Tongue (tissue), 1 donor: ENCODE measurements at regions not wholly inside any gene's neighbourhood (a gene's known extent, or its start where the extent isn't known, plus 50 kb on each side); places are given as distances from the start of the nearest gene placed in this dataset.
"Not testable (repeated sequence)": the region's sequence is repeated elsewhere in the genome, so short reads cannot be mapped to it uniquely, and the experiment has no call there.

ENCODE experiments used
- DNase-seq: peaks from one replicate; pipeline ENCODE4 v3.0.0-alpha.2; 2015

GRCh38 chr3:176172492-176172891, 1024.8 kb downstream of the TBL1XR1 start:
- no peak for DNase-seq

- DNase-seq: peak; percentile 50
These were observed 1030.0 kb downstream of the TBL1XR1 start for GRCh38 chr3:176167272-176167671.

GRCh38 chr3:176160997-176161396, 1036.3 kb downstream of the TBL1XR1 start:
- no peak for DNase-seq

- no peak for DNase-seq
These were observed 1037.5 kb downstream of the TBL1XR1 start for GRCh38 chr3:176159796-176160195.

GRCh38 chr3:176155012-176155411, 1042.3 kb downstream of the TBL1XR1 start:
- no peak for DNase-seq

DNA sequence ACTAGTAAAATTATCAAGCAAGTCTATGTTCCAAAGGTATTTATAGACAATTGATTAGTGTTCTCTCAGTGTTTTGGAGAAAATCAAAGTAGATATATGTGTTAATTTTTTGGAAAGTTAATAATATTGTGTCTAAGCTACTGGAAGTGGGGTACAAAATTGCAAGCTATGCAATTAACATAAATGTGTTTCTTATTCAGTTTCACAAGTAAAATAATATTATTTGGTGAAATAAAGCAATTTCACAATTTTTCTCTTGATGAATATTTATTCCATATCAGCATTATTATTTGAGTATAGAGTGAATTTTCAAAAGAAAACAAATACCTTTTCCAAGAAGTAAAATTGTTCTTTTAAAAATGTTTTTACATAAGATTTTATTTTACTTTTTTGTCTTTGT, 1047.7 kb downstream of the TBL1XR1 start:
- DNase-seq: no peak

DNA sequence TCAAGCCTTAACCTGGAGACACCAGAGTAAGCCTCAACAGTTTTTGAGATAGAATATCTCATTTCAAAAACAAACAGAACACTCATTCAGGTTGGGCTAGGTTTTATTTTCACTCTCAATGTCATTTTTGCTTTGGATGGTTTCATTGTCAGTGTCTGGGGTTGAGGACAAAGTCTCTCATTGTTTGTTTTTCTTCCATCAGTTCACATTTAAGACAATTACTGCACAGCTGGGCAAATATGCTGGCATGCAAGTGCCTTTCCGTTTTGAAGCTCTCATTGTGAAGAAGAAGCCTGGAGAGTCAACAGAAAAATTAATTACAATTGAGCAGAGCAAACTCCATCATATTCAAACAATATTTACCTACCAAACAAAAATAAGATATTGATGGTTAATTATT, 1050.0 kb downstream of the TBL1XR1 start:
- DNase-seq: peak; percentile 30

DNA sequence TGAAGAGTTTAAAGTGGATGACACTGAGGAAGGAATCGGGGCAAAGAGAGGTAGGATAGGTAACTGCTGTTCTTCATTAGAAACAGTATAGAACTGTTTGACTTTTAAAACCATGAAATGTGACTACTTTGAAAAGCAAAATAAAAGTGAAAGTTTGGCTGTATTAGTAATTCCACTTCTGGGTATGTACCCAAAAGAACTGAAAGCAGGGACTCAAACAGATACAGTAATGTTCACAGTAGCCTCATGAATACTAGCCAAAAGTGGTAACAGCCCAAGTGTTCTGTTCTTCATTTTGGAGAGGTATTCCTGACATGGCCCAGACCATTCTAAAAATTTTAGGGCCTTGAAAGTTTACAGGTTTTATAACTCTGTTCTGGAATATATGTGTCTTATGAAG, 1055.4 kb downstream of the TBL1XR1 start:
- no peak for DNase-seq

DNA sequence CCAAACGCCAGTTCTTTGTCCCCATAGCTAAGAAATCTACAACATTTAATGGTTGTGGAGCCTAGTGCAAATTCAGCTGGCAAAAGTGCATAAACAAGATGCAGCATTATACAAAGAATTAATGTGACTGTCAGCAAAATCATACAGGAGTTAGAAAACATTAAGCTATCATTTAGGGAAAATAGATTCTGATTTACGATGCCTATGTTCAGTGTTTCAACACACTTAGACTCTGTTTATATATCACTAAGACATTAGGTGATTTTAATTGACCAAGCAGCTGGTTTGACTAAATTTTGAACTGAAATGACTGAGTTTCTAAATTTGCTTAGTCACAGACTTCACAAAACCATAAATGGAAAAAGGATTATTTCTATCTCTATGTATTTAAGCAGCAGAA, 1076.8 kb downstream of the TBL1XR1 start:
- DNase-seq: no peak

GRCh38 chr3:176119826-176120225, 1077.5 kb downstream of the TBL1XR1 start:
- DNase-seq: no peak

DNA sequence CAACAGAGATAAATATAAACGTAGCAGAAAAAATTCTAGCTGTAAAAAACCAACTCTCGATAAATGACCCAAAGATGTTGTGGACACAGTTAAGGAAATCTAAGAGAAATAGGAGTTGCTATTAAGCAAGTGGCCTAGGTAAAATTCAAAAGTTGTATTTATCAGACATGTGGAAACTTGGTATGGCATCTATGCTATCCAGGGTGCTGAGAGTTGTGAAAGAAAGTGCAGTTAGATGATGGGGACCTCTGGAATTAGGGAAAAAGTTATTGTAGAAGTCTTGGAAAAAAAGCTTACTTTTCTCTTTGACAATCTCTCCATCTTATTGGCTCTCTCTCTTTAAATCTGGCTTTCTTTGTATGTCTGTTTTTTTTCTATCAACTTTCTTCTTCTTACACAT, 1090.9 kb downstream of the TBL1XR1 start:
- peak; percentile 2 for DNase-seq

DNA sequence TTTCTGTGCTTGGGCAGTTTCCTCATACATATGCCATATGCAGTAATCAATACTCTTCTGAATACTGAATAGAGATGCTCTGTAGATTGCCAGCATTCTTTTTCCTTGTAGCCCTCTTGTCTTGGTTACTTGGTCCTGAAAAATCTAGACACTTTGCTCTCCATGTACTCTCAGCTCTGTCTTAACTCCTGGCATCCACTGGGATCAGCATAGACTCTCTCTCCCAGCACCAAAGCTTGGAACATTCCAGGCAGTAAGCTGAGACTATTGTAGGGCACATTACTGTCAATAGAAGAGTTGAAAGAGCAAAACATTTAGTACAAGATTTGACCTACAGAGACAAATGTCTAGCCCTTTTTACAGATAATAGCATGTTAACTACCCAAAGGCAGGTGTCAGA, 1100.3 kb downstream of the TBL1XR1 start:
- DNase-seq: no peak

DNA sequence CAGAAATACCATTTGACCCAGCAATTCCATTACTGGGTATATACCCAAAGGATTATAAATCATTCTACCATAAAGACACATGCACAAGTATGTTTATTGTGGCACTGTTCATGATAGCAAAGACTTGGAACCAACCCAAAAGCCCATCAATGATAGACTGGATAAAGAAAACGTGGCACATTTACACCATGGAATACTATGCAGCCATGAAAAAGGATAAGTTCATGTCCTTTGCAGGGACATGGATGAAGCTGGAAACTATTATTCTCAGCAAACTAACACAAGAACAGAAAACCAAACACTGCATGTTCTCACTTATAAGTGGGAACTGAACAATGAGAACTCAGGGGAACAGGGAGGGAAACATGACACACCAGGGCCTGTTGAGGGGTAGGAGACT, 1103.4 kb downstream of the TBL1XR1 start:
- not testable (repeated sequence) for DNase-seq

DNA sequence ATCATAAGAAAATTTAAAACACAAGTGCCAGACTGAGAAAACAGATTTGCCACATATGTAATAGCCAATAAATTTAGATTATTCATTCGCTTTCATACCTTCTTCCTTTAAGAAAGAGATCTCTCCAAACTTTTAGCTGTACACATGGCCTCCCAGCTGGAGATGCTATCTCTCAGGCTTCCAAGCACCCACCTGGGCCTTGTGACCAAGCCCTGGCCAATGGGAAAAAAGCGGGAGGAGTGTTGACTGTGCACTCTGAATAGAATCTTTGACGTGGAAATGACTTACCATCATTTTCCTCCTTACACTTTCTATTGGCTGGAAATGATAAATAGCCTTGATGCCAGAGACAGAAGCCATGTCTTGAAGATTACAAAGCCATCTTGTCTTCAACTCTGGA, 1106.6 kb downstream of the TBL1XR1 start:
- DNase-seq: no peak

DNA sequence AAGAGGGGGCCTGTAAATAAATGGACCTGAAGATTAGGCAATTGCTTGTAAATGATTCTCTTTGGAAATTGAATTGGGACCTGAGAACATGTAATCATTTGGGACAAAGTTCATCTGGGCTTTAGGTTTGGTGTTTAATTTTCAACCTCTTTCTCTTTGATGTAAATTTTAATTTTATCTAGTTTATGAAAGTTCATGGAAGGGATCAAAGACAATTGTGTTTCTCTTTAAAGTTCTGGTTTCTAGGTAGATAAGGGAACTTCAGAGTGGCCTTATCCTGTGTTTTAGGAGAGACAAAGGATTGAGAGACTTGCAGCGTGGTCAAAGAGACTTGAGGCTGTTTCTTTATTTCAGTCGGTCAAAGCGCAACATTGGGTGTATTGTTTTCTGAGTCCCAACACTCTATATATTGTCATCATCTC, 1108.3 kb downstream of the TBL1XR1 start:
- DNase-seq: no peak

- DNase-seq: no peak
These were observed 1110.1 kb downstream of the TBL1XR1 start for GRCh38 chr3:176087066-176087697.

GRCh38 chr3:176079785-176080184, 1117.5 kb downstream of the TBL1XR1 start:
- DNase-seq: no peak

GRCh38 chr3:176078906-176079305, 1118.4 kb downstream of the TBL1XR1 start:
- DNase-seq: peak; percentile 11

DNA sequence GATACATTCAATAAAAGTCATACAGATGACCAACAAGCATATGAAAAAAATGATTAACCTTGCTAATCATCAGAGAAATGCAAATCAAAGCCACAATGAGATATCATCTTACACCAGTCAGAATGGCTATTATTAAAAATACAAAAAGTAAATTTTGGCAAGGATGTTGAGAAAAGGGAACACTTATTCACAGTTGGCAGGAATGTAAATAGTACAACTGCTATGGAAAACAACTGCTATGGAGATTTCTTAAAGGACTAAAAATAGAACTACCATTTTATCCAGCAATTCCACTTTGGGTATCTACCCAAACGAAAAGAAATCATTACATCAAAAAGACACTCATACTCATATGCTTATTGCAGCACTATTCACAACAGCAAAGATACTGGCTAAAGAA, 1121.8 kb downstream of the TBL1XR1 start:
- DNase-seq: no peak

DNA sequence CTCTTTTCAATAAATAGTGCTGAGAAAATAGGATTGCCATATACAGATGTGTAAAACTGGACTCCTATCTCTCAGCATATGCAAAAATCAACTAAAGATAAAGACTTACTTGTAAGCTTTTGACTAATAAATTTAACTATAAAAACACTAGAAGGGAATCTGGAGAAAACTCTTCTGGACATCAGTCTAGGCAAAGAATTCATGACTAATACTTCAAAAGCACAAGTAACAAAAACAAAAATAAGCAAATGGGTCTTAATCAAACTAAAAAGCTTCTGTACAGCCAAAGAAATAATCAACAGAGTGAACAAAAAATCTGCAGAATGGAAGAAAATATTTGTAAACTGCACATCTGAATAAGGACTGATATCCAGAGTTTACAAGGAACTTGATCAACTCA, 1122.2 kb downstream of the TBL1XR1 start:
- DNase-seq: no peak

GRCh38 chr3:176074096-176074495, 1123.2 kb downstream of the TBL1XR1 start:
- no peak for DNase-seq

DNA sequence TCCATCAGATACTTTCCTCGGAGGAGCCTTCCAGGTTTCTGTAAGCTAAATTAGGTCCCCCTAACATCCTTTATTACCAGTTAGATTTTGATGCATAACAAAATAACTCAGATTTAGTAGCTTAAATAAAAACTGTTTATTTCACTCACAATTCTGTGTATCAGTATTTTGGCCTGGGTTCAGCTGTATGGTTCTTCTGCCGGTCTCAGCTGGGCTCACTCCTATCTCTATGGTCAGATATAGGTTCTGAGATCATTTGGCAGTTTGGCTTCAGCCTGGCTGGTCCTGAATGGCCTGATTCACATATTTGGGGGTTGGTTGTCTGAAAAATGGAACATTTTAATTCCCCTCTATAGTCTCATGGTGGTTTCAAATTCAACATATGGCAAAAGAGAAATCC, 1125.3 kb downstream of the TBL1XR1 start:
- DNase-seq: no peak

- DNase-seq: no peak
These were observed 1128.5 kb downstream of the TBL1XR1 start for GRCh38 chr3:176068750-176069149.

- DNase-seq: no peak
These were observed 1138.4 kb downstream of the TBL1XR1 start for GRCh38 chr3:176058856-176059255.

GRCh38 chr3:176055836-176056235, 1141.4 kb downstream of the TBL1XR1 start:
- DNase-seq: no peak
